Loucy (cell line): ENCODE measurements at regions not wholly inside any gene's neighbourhood (a gene's known extent, or its start where the extent isn't known, plus 50 kb on each side); places are given as distances from the start of the nearest gene placed in this dataset.
"Not testable (repeated sequence)": the region's sequence is repeated elsewhere in the genome, so short reads cannot be mapped to it uniquely, and the experiment has no call there.

ENCODE experiments used
- EZH2phosphoT487 ChIP-seq: fragments of 200-600 bp; IDR thresholded peaks from 2 replicates; pipeline ENCODE4 v1.6.1; 2018; ENCODE audit warnings: antibody characterized with exemption, mild to moderate bottlenecking, moderate library complexity, borderline replicate concordance
- TF ChIP-seq, protein P1 (sequence below): fragments of 200-600 bp; sonication (generic); conservative IDR thresholded peaks from 2 replicates; pipeline ENCODE4 v1.5.1; 2014; ENCODE audit warnings: mild to moderate bottlenecking, antibody characterized with exemption, low read length

DNA sequence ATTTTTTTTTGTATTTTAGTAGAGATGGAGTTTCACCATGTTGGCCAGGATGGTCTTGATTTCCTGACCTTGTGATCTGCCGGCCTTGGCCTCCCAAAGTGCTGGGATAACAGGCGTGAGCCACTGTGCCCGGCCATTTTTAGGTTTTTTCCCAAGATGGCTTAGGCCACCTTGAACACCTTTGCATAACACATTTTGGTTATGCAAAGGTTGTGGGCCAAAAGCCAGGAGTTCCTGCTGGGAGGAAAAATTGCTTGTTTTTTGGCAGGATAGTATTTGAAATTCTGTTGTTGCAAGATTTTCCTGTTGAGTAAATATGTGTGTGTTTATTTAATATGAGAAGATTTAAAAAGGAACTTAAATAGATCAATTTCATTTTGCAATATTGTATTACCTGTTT lies 65.3 kb upstream of the KCNJ18 start:
- TF ChIP-seq, protein P1, sequence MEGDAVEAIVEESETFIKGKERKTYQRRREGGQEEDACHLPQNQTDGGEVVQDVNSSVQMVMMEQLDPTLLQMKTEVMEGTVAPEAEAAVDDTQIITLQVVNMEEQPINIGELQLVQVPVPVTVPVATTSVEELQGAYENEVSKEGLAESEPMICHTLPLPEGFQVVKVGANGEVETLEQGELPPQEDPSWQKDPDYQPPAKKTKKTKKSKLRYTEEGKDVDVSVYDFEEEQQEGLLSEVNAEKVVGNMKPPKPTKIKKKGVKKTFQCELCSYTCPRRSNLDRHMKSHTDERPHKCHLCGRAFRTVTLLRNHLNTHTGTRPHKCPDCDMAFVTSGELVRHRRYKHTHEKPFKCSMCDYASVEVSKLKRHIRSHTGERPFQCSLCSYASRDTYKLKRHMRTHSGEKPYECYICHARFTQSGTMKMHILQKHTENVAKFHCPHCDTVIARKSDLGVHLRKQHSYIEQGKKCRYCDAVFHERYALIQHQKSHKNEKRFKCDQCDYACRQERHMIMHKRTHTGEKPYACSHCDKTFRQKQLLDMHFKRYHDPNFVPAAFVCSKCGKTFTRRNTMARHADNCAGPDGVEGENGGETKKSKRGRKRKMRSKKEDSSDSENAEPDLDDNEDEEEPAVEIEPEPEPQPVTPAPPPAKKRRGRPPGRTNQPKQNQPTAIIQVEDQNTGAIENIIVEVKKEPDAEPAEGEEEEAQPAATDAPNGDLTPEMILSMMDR = not testable (repeated sequence)
- TF ChIP-seq EZH2phosphoT487 = not testable (repeated sequence)
